T-helper 2 cell (primary cell): ENCODE measurements at regions not wholly inside any gene's neighbourhood (a gene's known extent, or its start where the extent isn't known, plus 50 kb on each side); places are given as distances from the start of the nearest gene placed in this dataset.

Experiments
- DNase-seq, 5 experiments: peaks; one replicate each; pipeline versions ENCODE4 v3.0.0 to v3.0.0-alpha.2; 2012 to 2022

DNA sequence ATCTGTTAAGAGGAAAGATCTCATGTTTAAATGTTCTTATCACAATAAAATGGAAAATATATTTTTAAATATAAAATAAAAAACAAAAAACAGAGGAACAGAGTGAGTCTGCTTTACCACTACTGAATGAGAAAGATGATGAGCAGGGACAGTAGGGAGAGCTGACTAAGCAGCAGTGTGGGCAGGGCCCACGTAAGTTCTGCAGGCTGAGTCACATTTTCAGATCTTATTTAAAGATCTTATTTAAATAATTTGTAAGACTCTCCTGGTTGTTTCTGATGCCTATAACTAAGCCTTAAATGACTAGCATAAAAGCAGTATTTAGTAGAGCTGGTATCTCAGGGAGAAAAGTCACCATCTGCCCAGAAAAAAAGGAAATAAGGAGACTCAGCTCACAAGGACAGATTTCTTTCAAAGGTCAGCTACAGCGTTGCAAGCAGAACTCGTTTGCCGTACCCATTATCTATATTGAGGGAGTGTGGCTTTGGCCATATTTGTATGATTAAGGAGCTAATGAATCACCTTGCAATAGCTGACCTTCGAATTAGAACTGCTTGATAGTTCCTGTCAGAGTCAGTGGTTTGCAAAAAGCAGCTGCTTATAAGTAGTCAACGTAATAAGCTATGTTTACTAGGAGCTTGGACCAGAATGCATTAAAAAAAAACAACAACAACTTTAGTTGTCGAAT, 322.1 kb upstream of the CHAC2 start:
- DNase-seq: no peak

DNA sequence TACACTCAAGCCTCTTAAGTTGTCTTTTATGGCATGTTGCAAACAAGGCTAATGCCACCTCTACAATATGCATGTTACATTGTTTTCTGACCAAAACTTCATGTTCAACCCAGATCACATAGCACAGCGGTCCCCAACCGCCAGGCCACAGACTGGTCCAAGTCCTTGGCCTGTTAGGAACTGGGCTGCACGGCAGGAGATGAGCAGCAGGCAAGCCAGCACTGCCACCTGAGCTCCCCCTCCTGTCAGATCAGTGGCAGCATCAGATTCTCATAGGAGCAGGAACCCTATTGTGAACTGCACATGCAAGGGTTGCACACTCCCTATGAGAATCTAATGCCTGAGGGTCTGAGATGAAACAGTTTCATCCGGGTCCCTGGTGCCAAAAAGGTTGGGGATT, 324.8 kb upstream of the CHAC2 start:
- no peak for DNase-seq

DNA sequence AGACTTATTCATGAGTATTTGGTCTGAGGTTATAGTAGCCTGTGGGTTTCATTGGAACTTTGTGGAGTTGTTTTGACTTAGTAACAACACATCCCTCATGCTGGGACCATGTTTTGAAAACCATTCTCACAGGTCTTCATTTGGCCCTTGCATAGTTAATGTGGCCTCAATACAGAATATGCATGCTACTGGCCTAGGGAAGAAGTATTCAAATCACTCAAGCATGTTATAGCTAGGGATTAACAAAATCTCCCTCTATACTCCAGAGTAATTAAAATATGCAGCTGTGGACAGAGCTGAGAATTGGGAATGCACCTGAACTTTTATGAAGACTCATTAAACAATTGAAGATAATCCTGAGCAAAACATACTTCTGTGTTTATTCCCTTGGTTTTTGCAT, 325.5 kb upstream of the CHAC2 start:
- DNase-seq: no peak

DNA sequence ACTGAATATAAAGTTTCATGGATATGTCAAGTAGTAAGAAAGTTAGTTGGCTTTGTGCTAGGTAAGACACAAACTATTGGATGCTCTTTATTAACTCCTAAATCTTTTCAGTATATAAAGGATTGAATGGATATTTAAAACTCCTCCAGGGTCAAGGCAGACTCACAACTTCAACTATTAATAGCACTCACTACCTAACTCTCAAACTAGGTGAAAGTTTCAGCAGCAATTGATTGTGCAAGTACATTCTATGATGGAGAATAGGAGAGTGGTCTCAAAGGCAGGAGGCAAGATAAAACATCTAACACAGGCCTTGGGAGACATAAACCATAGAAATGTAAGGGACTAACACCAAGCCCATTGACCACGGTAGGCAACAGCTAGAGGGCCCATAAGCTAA, 328.9 kb upstream of the CHAC2 start:
- DNase-seq: no peak

GRCh38 chr2:53438100-53438499, 329.5 kb upstream of the CHAC2 start:
- DNase-seq: no peak

GRCh38 chr2:53437371-53437770, 330.2 kb upstream of the CHAC2 start:
- DNase-seq: no peak

DNA sequence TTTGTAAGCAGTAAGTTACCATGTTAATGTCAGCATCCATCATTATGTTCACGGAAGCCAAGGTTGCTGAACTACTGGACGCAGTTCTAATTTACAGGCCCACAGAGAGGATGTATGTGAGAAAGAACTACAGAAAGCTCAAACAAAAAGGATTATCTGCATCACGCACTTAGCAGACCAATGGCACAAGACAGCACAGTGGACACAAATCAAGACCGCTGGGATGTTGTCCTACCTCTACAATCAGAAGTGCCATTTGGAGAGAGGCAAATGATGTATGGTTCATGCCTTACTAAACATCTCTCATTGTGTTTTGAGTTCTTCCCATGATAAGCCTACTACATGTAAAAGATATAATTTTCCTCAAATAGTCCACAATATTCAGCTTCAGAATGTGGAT, 330.7 kb upstream of the CHAC2 start:
- DNase-seq: no peak

DNA sequence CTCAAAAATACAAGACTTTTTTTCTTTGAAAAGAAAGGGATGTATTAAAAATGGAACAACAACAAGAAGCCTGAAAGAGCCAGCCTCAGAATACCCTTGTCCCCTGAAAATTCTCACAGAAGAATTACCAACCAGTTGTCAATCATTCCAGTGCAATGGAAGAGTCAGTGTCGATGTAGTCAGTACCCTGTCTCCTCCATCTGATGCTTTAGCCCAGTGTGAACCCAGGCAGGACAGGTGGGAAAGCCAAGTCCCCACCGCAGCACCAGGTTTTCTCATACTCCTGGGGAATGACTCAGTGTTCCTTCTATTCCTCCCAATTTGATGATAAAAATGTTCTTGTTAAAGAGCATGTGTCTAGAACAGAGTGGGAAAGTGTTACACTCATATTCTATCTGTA, 332.0 kb upstream of the CHAC2 start:
- no peak for DNase-seq

DNA sequence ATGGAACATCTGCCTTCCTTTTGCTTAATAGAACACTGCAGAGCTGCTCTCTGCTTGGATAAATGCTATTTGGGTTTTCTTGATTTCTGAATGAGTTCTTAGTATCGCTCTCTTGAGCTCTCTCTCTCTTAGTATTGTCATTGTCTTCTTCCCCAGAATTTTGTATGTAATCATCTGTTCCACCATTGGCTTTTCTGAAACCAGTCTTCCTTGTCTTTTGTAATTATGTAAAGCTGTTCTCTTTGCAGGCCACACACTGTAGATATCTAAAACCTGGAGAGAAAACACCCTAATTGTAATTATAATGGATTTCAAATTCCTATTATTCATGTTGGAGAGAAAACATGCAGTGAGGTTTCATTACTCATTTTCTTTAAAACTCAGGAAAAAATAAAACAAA, 333.1 kb upstream of the CHAC2 start:
- DNase-seq: no peak

DNA sequence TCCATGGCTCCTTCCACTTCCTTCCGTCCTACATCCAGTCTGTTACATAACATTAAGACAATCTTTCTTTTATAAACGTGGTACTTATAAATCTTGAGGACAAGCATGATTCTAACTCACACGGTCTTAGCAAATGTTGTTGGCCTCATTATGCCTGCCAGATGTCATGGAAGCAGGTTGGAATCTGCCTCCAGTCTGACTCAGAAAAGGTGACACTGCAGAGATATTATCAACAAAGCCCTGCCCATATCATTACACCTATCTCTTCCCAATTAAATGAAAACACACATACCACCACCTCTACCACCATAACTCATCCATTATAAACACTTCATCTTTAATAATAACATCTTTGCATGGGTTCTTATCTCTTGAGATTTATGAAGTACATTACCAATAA, 334.7 kb upstream of the CHAC2 start:
- DNase-seq: no peak

GRCh38 chr2:53429901-53430300, 337.7 kb upstream of the CHAC2 start:
- DNase-seq: no peak

DNA sequence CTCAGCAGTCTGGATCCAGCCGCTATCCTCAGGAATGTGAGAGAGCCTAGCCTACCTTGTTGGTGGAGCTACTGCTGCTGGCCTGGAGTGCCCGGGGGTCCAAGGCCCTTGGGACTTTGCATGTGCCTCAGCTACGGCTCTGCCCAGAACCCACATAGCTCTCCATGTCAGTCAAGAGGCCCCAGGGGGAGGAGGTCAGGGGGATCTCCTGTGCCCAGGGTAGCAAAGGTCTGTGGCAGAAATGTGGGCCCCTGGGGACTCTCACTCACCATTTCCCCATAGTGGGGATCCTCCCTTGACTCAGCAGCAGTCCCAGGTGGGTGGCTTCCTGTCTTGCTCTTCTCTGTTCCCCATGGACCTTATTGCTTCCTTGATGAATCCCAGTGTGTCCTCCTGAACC, 342.7 kb upstream of the CHAC2 start:
- DNase-seq: no peak

GRCh38 chr2:53423465-53423864, 344.1 kb upstream of the CHAC2 start:
- no peak for DNase-seq

DNA sequence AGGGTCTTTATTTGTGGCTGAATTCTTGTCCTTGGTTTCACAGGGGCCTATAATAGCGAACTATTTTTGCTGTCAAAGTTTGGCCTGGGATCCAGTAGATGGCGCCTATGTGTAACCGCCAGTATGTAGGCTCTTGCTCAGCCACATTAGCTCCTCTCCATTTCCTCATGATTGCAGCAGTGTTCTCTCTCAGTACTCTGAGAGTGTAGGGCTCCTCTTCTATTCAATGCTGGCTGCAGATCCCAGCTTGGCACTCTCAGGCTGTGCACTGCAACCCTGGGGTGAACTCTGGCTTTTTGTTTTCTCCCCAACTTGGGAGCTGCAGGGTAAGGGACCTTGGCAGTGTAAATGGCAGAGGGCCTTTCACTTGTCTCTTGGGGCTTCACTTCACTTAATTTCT, 344.6 kb upstream of the CHAC2 start:
- peak in 1 of 5 experiments; percentile 64 for DNase-seq

DNA sequence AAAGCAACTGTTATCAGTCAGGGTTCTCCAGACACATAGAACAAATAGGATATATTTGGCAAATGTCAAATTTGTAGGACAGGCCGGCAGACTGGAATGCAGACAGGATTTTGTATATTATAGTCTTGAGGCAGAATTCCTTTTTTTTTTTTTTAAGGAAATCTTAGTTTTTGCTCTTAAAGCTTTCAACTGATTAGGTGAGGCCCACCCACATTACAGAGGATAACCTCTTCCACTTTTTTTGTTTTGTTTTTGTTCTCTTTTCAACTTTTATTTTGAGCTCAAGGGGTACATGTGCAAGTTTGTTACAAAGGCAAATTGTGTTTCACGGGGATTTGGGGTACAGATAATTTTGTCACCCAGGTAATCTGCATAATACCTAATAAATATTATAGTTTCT, 350.2 kb upstream of the CHAC2 start:
- DNase-seq: no peak

- no peak for DNase-seq
Observed at GRCh38 chr2:53407363-53408080, 360.1 kb upstream of the CHAC2 start.

DNA sequence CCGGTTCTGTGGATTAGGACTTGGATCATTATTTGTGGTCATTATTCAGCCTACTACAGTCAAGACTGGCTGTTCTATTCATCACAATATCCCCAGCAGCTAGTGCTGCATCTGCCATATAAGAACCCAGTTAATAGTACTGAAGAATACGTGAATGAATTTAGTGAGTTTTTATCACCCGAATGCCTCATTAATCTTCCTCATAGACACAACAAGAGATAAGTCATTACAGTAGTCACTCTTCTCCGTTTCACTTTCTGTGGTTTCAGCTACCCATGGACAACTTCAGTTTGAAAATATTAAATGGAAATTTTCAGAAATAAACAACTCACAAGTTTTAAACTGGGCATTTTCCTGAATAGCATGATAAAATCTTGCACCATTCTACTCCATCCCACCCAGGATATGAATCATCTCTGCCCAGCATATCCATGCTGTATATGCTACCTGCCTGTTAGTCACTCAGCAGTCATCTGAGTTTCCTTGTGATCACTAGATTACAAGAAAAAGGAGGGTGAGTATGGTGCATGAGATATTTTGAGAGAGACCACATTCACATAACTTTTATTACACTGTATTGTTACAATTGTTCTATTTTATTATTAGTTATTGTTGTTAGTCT, 363.7 kb upstream of the CHAC2 start:
- no peak for DNase-seq

DNA sequence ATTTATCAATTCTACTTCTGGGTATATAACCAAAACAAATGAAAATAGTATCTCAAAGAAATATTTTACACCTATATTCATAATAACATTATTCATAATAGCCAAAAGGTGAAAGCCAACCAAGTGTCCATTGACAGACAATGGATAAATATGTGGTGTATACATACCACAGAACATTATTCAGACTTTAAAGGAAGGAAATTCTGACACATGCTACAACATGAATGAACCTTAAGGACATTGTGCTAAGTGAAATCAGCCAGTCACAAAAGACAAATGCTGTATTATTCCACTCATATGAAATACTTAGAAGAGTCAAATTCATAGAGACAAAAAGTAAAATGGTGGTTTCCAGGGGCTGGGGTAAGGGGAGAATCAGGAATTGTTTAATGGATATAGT, 370.5 kb upstream of the CHAC2 start:
- no peak for DNase-seq

DNA sequence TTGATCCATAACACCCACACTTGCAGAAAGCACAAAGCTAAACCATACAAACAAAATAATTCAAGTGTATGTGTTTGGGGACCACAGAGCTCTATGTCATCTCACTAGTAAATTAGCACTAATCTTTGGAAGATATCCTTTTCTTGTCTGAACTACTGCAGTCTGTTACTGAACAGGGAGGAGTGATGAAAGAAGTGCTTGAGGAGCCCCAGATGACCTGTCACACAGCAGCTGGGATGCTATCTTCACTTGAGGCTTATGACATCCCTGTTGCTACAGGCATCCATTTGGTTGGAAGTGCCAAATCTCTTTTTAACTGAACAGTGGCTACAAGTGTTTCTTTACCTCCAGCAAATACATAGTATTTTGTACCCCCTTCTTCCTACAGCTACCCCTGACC, 386.3 kb upstream of the CHAC2 start:
- no peak for DNase-seq

- no peak for DNase-seq
Observed at GRCh38 chr2:53379547-53379946, 388.1 kb upstream of the CHAC2 start.

- no peak for DNase-seq
Observed at GRCh38 chr2:53378791-53379190, 388.8 kb upstream of the CHAC2 start.

- DNase-seq: no peak
Observed at GRCh38 chr2:53373126-53373525, 394.5 kb upstream of the CHAC2 start.

DNA sequence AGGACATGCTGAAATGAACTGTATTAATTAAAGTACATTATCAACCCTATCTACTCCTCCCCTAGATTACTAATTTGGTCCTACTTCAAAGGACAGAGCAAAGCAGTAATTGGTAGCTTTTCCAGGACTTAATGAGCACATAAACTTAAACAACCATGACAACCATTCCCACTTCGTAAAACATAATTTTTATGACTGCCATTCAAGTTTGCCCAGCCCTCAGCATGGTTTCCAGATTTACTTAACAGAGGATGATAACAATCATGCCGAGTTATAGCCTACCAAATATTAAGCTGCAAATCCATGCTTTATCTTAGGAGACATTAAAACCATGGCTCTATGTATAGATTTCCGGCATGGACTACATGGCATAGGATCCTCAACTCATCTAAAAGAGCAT, 401.1 kb upstream of the CHAC2 start:
- no peak for DNase-seq

DNA sequence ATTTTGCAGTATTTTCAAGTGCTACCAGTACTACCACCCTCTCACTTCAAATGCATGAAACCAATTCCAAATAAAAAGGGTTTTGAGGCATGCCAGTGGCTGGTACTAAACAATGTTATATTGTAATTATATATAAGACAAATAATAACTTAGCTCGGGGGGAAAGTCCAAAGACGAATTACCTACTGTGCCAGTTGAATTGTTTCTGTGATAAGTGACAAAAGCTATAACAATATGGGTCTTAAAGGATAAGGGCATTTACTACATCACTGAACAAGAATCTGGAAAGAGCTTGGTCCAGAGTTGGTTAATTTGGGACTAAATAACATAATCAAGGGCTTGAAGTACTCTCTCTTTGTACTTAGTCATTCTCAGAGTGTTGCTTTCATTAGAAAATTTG, 404.7 kb upstream of the CHAC2 start:
- DNase-seq: no peak
